ENCODE measurements at regions not wholly inside any gene's neighbourhood (a gene's known extent, or its start where the extent isn't known, plus 50 kb on each side); places are given as distances from the start of the nearest gene placed in this dataset.
A peak's percentile ranks its signal among the peaks of the same experiment; 100 is the strongest.

DNA sequence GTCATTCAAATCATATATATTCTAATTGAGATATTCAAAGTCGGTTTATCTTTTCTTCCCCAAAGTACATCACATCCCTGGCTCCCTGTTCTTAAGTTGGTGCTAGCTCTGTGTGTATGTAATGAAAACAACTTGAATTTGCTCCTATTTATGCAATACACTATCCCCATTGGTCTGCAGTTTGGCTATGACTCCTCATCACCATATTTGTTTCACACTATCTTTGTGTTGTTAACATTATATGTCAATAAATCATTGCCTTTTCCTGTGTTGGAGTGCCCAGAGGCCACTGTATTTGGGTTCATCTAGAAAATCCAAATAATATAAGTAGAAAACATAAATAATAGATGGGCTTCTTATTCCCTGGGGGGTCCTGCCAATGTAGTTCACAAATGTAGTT lies 306.6 kb upstream of the TENM4 start:
- DNase-seq (ENCODE audit: low spot score) = no peak

DNA sequence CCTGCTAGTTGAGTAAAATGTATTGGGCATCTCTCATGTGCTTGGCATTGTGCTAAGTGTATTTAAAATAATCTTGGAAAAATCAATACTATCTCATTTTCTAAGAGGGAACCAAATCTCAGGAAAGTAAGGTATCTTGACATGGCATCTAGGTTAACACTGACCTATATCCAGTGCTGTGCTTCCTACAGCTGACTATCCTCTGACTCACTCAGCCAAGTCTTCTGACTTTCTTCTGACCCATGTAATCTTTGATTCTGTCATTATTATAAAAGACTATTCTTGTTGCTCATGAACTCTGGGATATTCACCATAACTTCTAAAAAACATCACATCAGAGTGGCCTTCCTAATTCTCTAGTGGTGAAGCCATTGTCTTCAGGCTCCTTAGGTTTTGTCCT lies 304.1 kb upstream of the TENM4 start:
- no peak for DNase-seq (ENCODE audit: low spot score)

DNA sequence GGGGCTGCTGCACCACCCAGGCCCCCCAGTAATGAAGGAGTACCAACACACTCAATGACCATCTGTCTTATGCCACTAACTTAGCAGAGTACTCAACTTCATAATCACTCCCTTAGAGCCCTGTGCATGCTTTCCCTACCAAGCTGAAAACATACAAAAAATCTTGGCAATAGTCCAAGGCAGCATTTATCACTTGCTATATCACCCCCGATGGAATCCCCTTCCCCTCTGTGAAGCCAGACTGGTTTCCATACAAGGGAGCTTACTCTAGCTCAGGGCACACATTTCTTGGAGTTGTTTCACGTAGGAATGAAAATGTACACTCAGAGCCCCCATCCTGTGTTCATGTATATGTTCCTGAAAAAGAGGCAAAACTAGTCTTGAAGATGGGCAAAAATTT lies 301.3 kb upstream of the TENM4 start:
- DNase-seq (ENCODE audit: low spot score) = no peak

DNA sequence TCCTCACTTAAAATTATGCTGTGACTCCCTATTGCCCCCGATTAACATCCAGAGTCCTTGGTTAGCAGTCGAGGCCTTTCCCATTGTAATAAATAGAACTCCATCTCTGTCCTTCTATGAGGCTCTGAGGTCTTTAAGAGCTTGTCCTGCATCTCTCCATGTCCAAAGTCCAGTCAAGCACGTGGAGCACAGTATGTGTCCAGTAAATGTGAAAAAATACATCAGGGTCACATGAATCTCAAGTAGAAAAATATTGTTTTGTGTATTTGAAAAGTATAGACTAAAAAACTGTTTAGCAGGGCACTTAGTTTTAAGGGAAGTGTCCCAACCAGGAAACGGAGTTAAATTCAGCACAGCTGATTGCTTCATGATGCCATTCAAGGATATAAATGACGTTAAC lies 298.8 kb upstream of the TENM4 start:
- DNase-seq (ENCODE audit: low spot score) = no peak

DNA sequence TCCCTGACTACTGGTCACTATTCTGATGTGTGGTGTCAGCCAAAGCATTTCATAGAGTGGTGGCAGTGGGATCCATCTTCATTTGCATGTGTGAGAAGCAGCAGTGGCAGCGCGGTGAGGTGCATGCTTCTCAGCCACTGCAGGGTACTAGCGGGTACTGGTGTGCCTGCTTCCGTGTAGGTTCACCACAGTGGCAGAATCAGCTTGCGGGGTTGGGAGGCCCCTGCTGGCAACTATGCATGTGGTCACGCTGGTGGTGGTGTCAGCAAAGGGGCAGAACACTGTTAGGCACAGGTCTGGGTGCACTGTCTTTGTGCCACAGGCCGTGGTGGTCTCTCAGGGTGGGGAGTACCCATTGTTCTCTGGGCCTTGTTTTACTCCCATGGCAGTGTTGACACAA lies 286.4 kb upstream of the TENM4 start:
- no peak for DNase-seq (ENCODE audit: low spot score)

DNA sequence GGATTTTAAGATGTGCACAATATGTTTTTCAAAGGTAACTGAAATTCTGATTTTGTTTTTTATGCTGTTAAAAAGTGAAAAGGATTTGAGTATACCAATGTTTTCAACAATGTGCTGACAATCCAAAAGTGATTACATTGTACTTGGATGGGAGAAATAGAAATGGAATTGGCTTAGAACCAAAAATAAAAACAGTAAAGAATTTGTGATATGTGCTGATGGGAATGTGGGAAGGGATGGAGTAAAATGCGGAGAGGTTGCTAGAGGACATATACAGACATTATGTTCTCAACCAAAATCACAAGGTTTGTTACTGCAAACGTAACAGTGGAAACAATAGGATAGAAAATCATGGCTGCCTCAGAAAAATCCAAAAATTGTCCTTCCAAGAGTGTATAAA lies 279.3 kb upstream of the TENM4 start:
- no peak for DNase-seq (ENCODE audit: low spot score)

DNA sequence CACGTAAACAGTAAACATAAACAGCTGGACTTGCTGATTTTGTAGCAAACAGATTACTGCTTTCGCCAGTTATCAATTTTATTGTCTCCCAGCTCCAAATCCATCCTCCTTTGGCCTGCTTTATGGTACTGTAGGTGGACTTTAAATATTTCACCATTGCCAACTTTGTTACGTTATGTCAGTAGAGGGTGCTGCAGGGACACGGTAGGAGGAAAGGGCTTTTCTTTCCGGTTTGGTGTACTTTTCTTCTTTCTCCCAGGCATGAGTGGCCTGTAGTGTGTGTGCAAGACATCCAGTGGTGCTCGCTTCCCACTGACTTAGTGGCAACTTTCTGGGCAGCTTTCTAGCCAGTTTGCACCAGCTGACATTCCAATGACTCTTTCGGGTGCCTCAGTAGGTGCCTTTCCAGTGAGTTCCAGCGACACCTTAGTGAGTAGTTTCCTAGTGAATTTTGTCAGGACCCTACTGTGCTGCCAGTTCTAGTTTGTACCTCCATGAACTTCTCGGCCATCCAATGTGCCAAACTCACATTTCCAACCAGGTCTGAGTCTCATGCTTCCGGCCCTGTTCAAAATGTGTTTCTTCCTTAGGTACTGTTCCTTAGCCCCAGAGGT lies 267.6 kb upstream of the TENM4 start:
- DNase-seq (ENCODE audit: low spot score) = peak; percentile 56

DNA sequence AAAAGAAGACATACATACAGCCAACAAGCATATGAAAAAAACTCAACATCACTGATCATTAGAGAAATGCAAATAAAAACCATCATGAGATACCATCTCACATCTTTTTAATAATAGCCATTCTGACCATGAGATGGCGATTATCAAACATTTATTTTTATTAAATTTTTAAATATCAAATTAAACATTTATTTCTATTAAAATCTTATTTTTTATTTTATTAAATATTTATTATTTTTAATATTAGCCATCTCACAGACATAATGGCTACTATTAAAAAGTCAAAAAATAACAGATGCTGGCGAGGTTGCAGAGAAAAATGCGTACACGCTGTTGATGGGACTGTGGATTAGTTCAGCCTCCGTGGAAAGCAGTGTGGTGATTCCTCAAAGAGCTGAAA lies 264.8 kb upstream of the TENM4 start:
- DNase-seq (ENCODE audit: low spot score) = no peak

DNA sequence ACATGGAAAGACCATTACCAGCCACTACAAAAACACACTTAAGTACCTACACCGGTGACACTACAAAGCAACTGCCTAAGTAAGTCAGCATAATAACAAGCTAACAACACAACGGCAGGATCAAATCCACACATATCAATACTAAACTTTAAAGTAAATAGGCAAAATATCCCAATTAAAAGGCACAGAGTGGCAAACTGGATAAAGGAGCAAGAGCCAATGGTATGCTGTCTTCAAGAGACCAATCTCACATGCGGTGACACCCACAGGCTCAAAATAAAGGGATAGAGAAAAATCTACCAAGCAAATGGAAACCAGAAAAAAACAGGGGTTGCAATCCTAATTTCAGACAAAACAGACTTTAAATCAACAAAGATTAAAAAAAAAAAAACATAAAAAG lies 261.5 kb upstream of the TENM4 start:
- no peak for DNase-seq (ENCODE audit: low spot score)

DNA sequence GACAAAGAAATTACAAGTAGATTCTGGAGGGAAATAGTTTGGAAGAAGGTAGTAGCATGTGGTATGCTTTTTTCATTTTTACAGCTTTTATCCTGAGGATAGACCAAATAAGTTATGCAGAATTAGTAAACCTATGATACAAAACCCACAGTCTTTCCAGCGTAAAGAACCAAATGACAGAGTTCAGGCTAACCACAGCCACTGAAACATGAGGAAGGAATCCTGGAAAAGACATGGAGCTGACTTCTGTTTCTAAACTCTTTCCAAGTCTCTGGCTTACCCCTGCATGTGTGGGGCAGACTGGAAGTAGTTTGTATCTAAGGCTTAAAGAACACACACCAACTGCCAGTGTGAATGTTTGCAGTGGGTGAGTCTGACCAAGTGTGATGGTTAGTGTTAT lies 258.4 kb upstream of the TENM4 start:
- DNase-seq (ENCODE audit: low spot score) = no peak

DNA sequence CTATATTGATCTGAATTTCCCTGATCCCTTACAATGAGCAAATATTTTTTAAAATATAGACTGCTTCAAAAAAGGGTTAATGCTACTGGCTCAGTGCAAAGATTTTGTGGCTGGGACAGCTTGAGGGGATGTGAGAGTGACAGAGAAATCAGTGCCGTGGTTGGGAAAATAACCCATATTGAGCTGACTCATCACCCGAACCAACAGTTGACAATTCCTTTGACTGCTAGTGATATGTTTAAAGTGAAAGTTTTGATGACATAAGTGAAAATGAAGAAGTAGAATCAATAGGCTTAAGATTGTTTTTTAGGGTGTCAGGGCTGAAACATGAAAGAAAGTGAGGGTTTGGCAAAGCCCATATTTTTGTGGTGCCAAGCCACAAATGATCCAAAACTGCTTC lies 257.1 kb upstream of the TENM4 start:
- no peak for DNase-seq (ENCODE audit: low spot score)

DNA sequence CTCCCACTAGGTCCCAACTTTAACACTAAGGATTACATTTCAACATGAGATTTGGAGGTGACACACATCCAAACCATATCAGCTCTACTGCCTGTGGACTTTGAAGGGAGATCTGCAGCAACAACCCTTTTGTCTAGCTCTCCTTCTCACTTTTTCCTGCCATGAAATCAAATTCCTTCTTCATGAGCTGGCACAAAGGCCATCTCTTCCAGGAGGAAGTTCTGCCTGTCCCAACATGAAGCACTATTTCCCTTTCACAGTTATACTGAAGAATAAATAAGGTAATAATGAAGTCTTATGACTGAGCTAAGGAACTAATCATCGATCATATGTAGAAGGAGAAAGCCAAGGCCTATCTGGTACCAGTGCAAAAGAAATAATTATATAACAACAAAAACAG lies 253.5 kb upstream of the TENM4 start:
- no peak for DNase-seq (ENCODE audit: low spot score)

DNA sequence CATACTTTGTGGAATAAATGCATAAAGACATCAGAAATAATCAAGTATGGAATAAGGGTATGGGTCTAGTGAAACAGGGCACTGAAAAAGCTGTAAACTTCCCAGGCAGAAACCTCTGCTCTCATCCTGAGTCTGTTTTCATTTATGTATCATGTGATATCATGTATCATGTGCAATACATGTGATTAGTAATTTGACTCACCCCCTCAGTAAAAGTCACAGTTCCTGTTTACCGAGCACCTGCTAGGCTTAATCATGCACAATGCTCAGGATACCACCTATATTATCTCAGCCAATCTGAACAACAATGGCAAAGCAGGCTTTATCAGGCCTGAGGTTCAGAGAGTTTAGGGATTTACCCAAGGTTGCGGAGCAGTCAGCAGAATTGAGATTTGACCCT lies 250.6 kb upstream of the TENM4 start:
- DNase-seq (ENCODE audit: low spot score) = no peak

DNA sequence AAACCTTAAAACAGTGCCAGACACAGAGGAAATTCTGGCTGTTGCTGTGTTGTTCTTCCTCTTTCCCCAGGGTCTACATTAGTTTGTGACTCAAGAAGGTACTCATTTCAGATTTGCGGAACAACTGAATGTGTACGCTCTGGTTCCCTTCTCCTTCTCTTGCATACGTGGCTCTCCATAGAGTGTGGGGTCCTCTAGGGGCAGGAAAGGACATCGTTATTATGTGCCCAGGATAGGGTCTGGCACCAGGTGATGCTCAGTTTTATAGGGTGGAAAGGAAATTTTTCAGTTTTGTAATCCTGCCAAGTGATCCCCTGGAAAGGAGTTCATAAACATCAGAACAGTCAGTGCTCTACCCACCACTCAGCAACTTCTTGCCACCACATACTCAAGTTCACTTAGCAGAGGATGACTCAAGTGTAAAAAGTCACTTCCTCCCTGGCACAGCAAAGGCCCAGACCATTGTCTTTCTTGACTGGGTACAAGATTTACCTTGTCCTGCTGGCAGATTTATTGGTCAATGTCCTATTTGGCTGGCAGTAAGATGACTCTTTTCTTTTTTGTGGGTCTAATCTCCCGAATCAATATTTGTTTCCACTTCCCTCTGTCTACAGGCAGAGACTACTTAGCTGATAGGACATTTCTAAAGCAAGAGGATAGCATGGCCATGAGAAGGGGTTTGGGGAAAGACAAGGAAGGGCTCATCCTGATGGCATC lies 246.0 kb upstream of the TENM4 start:
- DNase-seq (ENCODE audit: low spot score) = no peak

DNA sequence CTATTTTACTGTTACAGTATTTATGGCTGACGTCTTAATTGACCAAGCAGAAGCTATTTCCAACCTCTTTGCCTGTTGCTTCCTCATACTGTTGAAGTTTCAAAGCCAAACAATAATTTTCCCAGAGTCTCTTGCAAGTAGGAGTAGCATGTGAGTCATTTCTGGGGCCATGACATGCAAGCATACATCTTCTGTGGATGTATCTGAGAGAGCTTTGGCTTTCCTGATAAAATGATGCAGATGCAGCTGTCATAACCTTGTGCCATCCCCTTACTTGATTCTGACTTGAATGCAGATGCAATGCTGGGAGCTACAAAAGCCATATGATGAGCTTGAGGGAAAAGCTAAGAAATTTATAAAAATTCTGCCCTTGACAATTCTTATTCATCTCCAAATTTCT lies 243.1 kb upstream of the TENM4 start:
- DNase-seq (ENCODE audit: low spot score) = no peak

DNA sequence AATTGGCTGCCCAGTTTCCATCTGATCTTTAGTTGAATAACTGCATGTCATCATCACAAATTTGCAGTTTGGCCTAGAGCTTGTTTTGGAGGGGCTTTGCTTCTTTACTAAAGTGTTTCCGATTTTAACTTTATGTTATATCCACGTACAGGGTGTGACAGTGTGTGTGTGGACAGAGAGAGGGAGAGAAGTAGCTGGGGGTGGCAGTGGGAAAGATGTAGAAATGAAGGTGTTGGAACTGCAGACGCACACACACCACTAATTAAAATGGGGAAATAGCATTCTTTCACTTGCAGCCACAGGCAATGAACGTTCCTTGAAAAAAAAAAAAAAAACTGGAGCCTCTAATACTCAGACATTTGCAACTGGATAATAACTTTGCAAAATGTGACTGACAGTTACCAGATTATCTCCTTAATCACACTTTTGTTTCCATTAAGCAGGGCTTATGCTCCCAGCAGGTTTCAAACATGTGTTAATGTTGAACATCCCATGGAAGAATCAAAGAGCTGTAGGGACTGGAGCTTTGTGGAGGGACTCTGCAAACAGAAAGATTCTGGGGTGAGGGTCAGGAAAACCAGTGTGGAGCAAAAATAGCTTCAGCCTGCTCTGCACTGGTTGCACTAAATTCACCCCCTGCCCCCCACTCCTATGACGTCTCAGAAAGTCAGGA lies 238.1 kb upstream of the TENM4 start:
- no peak for DNase-seq (ENCODE audit: low spot score)

DNA sequence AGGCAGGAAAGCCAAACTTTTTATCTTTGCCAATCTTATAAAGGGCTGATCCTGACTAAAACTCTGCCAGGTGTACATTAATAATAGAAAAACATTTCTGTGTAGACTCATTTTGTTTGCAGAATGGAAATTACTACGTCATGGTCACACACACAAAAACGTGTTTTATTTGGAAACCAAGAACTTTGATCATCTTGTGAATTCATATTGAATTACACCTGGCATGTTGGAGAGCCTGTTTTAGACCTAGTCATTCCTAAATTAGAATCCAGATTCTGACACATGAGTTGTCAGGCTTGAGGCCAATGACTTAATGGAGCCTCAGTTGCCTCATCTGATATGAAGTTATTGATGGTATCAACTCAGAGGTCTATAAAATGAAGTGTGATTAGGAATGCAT lies 235.6 kb upstream of the TENM4 start:
- DNase-seq (ENCODE audit: low spot score) = no peak

DNA sequence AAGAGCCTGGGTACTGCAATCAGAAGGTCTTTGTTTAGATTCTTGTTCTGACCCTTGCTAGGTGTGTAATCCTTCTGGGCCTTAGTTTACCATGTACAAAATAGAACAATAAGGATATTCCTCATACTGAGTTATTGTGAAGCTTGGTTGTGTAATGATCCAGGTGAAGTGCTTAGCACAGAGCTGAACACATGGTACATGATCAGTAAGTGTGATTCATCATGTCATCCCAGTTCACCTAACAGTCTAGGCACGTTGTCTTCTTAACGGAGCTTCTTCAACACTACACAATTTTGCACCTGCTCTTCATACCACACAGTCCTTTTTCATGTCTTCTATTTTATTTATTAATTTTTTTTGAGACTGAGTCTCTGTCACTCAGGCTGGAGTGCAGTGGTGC lies 234.3 kb upstream of the TENM4 start:
- DNase-seq (ENCODE audit: low spot score) = no peak

DNA sequence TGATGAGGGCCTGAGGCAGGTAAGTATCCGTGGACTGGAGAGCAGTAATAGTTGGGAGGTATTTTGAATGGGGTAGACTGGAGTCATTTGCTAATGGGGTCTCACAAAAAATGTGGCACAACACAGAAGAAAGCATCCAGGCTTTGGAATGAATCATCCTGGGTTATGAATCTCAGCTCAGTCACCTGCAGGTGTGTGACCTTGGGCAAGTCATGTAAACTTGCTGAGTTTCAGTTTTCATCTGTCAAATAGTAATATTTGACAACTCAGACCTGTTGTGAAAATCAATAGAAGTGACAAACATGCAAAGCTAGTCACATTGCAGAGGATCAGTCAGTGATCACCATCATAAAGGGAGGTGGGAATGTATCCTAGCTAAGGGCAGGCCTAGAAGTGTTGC lies 232.0 kb upstream of the TENM4 start:
- no peak for DNase-seq (ENCODE audit: low spot score)

DNA sequence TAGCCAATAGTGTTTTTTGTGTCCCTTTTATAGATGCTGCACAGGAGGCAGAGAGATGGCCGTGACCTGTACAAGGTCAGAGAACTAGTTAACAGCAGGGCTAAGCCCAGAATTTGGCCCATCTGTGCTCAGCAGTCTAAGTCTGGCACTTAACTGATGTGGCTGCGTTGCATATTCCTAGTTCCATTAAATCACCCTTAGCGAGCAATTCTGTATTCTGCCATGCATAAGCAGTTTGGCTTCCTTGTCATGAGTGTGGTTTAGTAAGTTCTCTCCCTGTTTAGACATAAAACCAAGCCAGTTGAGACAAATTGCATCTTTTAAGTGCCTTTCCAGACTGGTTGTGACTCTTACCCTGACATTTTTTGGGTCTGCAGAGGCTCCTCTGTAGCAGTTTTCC lies 230.6 kb upstream of the TENM4 start:
- no peak for DNase-seq (ENCODE audit: low spot score)

DNA sequence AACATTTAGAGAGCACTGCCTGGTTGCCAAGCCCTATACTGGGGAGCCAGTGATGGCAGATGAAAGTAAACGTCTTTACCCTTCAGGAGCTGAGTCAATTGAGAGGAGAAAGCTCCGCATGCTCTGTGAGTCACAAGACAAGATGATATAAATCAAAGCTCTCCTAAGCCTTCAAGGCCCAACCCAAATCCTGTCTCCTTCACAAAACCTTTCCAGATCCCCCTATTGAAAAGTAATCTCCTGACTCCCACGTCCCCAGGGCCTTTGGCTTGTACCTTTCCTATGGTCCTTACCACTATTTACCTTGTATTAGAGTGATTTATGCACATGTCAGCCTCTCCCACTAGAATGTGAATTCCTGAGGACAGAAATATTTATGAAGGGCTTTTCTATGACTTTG lies 230.1 kb upstream of the TENM4 start:
- no peak for DNase-seq (ENCODE audit: low spot score)

DNA sequence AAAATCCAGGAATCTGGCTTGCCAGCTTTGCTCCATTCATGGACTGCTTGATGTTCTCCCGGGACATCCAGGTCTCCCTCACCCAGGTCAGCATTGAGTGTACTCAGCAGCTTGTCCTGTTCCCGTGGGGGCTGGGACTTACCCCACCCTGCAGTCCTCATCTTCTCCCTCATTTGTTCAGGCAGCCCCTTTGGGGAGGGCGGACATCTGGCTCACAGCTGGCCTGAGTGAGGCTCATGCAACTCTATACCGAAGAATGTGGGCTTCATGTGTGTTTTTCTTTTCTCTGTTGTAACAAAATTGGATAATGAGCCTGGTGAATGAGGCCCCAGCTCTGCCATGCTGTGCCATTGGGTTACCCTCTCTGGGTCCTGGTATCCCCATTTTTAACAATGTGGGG lies 227.7 kb upstream of the TENM4 start:
- DNase-seq (ENCODE audit: low spot score) = no peak

DNA sequence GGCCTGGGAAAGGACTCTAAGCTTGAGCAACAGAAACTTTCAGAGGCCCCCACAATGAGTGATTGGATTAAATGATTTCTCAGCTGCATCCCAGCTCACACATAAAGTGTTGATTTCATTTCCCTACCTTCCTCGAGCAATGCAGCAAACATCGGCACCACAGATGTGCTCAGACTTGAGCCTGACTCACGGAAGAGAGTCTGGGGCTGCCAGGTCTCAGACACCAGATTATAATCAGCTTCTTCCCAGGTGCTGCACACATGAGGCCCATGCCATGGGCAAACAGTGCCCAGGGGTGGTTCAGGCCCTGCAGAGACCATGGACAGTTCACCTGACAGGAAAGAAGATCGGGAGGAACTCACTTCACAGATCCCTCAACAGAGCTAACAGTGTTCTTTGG lies 226.6 kb upstream of the TENM4 start:
- DNase-seq (ENCODE audit: low spot score) = no peak

DNA sequence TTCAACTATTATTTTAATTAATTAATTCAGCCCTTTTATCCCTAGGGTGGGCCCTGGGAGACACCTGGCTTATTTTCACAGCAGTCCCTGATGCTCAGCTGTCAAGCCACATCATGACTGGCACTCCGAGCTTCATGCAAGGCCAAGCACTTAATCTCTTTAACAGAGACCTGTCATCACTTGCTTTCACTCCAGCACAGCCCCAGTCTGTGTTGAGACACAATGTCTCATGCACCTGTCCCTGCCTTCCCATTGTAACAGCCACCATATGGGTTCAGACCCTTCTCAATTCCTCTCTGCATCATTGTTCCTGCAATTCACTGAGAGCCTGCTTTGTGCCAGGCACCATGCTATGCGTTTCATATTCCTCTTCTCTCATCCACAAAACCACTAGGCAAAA lies 222.2 kb upstream of the TENM4 start:
- no peak for DNase-seq (ENCODE audit: low spot score)

Data from SW480 (cell line).